H1 (cell line): ENCODE measurements at regions not wholly inside any gene's neighbourhood (a gene's known extent, or its start where the extent isn't known, plus 50 kb on each side); places are given as distances from the start of the nearest gene placed in this dataset.

Source experiments
- CHD7 ChIP-seq: fragments of 300-600 bp; sonication (generic); IDR thresholded peaks from 2 replicates; pipeline ENCODE4 v1.7.1; 2012; ENCODE audit warnings: low read length, moderate library complexity, mild to moderate bottlenecking, inconsistent platforms; ENCODE audit not compliant: insufficient replicate concordance
- MAFK ChIP-seq: IDR thresholded peaks from 2 replicates; pipeline ENCODE4 v1.6.1; 2012; ENCODE audit warnings: low read depth, mild to moderate bottlenecking, improper control_type of control experiment, low read length
- NANOG ChIP-seq: IDR thresholded peaks from 2 replicates; pipeline ENCODE4 v1.6.1; 2011; ENCODE audit warnings: low read length, low read depth, mild to moderate bottlenecking, inconsistent platforms; ENCODE audit not compliant: insufficient read depth, poor library complexity, severe bottlenecking
- RNF2 ChIP-seq: fragments of 200-900, 300-1000 bp; sonication (generic); IDR thresholded peaks from 2 replicates; pipeline ENCODE4 v1.7.1; 2016; ENCODE audit warnings: borderline replicate concordance, low read depth, mild to moderate bottlenecking, antibody characterized with exemption, low read length; ENCODE audit not compliant: poor library complexity, severe bottlenecking; ENCODE audit errors: missing control alignments
- RXRA ChIP-seq: IDR thresholded peaks from 2 replicates; pipeline ENCODE4 v1.6.1; 2011; ENCODE audit warnings: low read depth, mild to moderate bottlenecking, low read length, moderate library complexity; ENCODE audit not compliant: insufficient read depth
- SAP30 ChIP-seq: fragments of 300-600 bp; sonication (generic); IDR thresholded peaks from 2 replicates; pipeline ENCODE4 v1.7.1; 2012; ENCODE audit warnings: low read length, moderate library complexity, mild to moderate bottlenecking, inconsistent platforms; ENCODE audit not compliant: insufficient read depth, insufficient replicate concordance
- TEAD4 ChIP-seq: IDR thresholded peaks from 2 replicates; pipeline ENCODE4 v1.6.1; 2012; ENCODE audit warnings: low read depth, low read length, inconsistent platforms, mixed read lengths
- TF ChIP-seq, protein P1 (sequence below): IDR thresholded peaks from 2 replicates; pipeline ENCODE4 v1.6.1; 2011; ENCODE audit warnings: low read depth, mild to moderate bottlenecking, low read length; ENCODE audit not compliant: insufficient read depth

- TF ChIP-seq CHD7 (no peak), TEAD4 (no peak), RXRA (no peak), NANOG (no peak), MAFK (no peak), RNF2 (no peak), SAP30 (no peak)
- TF ChIP-seq, protein P1, sequence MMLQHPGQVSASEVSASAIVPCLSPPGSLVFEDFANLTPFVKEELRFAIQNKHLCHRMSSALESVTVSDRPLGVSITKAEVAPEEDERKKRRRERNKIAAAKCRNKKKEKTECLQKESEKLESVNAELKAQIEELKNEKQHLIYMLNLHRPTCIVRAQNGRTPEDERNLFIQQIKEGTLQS = no peak
Observed at GRCh38 chr3:137296116-137296515, 338.3 kb downstream of the IL20RB start (continued).
